ENCODE measurements at regions not wholly inside any gene's neighbourhood (a gene's known extent, or its start where the extent isn't known, plus 50 kb on each side); places are given as distances from the start of the nearest gene placed in this dataset.
"Not testable (repeated sequence)": the region's sequence is repeated elsewhere in the genome, so short reads cannot be mapped to it uniquely, and the experiment has no call there.

GRCh38 chr2:57621122-57621663 lies 425.4 kb upstream of the VRK2 start:
- no peak for DNase-seq

GRCh38 chr2:57622009-57622408 lies 424.6 kb upstream of the VRK2 start:
- no peak for DNase-seq

GRCh38 chr2:57656198-57656597 lies 390.4 kb upstream of the VRK2 start:
- no peak for DNase-seq

GRCh38 chr2:57669570-57669969 lies 377.0 kb upstream of the VRK2 start:
- DNase-seq, result no peak

- DNase-seq, result no peak
Observed at GRCh38 chr2:57674025-57674424, 372.6 kb upstream of the VRK2 start.

GRCh38 chr2:57674743-57675142 lies 371.9 kb upstream of the VRK2 start:
- DNase-seq, result no peak

GRCh38 chr2:57677296-57677695 lies 369.3 kb upstream of the VRK2 start:
- no peak for DNase-seq

GRCh38 chr2:57681650-57682049 lies 365.0 kb upstream of the VRK2 start:
- DNase-seq, result no peak

GRCh38 chr2:57685032-57685431 lies 361.6 kb upstream of the VRK2 start:
- no peak for DNase-seq

- DNase-seq, result no peak
Observed at GRCh38 chr2:57692395-57692794, 354.2 kb upstream of the VRK2 start.

- DNase-seq, result no peak
Observed at GRCh38 chr2:57693177-57693576, 353.4 kb upstream of the VRK2 start.

GRCh38 chr2:57693965-57694364 lies 352.6 kb upstream of the VRK2 start:
- DNase-seq, result no peak

- DNase-seq, result no peak
Observed at GRCh38 chr2:57696016-57696415, 350.6 kb upstream of the VRK2 start.

- DNase-seq, result no peak
Observed at GRCh38 chr2:57698392-57698791, 348.2 kb upstream of the VRK2 start.

GRCh38 chr2:57698935-57699449 lies 347.6 kb upstream of the VRK2 start:
- DNase-seq, result no peak

- DNase-seq, result no peak
Observed at GRCh38 chr2:57701391-57701791, 345.2 kb upstream of the VRK2 start.

- DNase-seq, result no peak
Observed at GRCh38 chr2:57703407-57703806, 343.2 kb upstream of the VRK2 start.

- not testable (repeated sequence) for DNase-seq
Observed at GRCh38 chr2:57707794-57708193, 338.8 kb upstream of the VRK2 start.

GRCh38 chr2:57711991-57712390 lies 334.6 kb upstream of the VRK2 start:
- no peak for DNase-seq

- no peak for DNase-seq
Observed at GRCh38 chr2:57720728-57721627, 325.6 kb upstream of the VRK2 start.

- no peak for DNase-seq
Observed at GRCh38 chr2:57725337-57725947, 321.2 kb upstream of the VRK2 start.

GRCh38 chr2:57726294-57726693 lies 320.3 kb upstream of the VRK2 start:
- DNase-seq, result no peak

GRCh38 chr2:57728691-57729090 lies 317.9 kb upstream of the VRK2 start:
- no peak for DNase-seq

GRCh38 chr2:57733956-57734355 lies 312.6 kb upstream of the VRK2 start:
- no peak for DNase-seq
